HG03354 (cell line): ENCODE measurements at regions not wholly inside any gene's neighbourhood (a gene's known extent, or its start where the extent isn't known, plus 50 kb on each side); places are given as distances from the start of the nearest gene placed in this dataset.

Experiments
- ATAC-seq: cut with Tn5 transposase; IDR thresholded peaks from one replicate; pipeline ENCODE4 v1.9.1; 2021; ENCODE audit warnings: mild to moderate bottlenecking; ENCODE audit not compliant: unreplicated experiment, poor library complexity, severe bottlenecking

- no peak for ATAC-seq
Measured at GRCh38 chr18:76258209-76258608, 236.8 kb downstream of the ZNF516 start.

GRCh38 chr18:76255070-76255683, 239.9 kb downstream of the ZNF516 start:
- no peak for ATAC-seq

- ATAC-seq = no peak
Measured at GRCh38 chr18:76252880-76253279, 242.2 kb downstream of the ZNF516 start.

- ATAC-seq = no peak
Measured at GRCh38 chr18:76252139-76252538, 242.9 kb downstream of the ZNF516 start.

GRCh38 chr18:76251691-76252090, 243.4 kb downstream of the ZNF516 start:
- no peak for ATAC-seq

GRCh38 chr18:76246590-76246989, 248.5 kb downstream of the ZNF516 start:
- no peak for ATAC-seq

- ATAC-seq = no peak
Measured at GRCh38 chr18:76234676-76235060, 260.4 kb downstream of the ZNF516 start.

GRCh38 chr18:76233876-76234675, 261.0 kb downstream of the ZNF516 start:
- no peak for ATAC-seq

GRCh38 chr18:76233406-76233805, 261.6 kb downstream of the ZNF516 start:
- no peak for ATAC-seq

- ATAC-seq = no peak
Measured at GRCh38 chr18:76232779-76233178, 262.3 kb downstream of the ZNF516 start.

- no peak for ATAC-seq
Measured at GRCh38 chr18:76232010-76232409, 263.0 kb downstream of the ZNF516 start.

GRCh38 chr18:76231402-76231801, 263.6 kb downstream of the ZNF516 start:
- no peak for ATAC-seq

- ATAC-seq = no peak
Measured at GRCh38 chr18:76230791-76231190, 264.3 kb downstream of the ZNF516 start.

GRCh38 chr18:76228716-76229115, 266.3 kb downstream of the ZNF516 start:
- no peak for ATAC-seq

- no peak for ATAC-seq
Measured at GRCh38 chr18:76227759-76228158, 267.3 kb downstream of the ZNF516 start.

GRCh38 chr18:76223403-76223802, 271.6 kb downstream of the ZNF516 start:
- no peak for ATAC-seq

GRCh38 chr18:76219023-76219422, 276.0 kb downstream of the ZNF516 start:
- ATAC-seq = no peak

GRCh38 chr18:76216096-76216495, 278.9 kb downstream of the ZNF516 start:
- no peak for ATAC-seq

GRCh38 chr18:76213991-76214390, 281.1 kb downstream of the ZNF516 start:
- no peak for ATAC-seq

- ATAC-seq = no peak
Measured at GRCh38 chr18:76212960-76213359, 282.1 kb downstream of the ZNF516 start.

- no peak for ATAC-seq
Measured at GRCh38 chr18:76209597-76209996, 285.4 kb downstream of the ZNF516 start.
